Loucy (cell line): ENCODE measurements at regions not wholly inside any gene's neighbourhood (a gene's known extent, or its start where the extent isn't known, plus 50 kb on each side); places are given as distances from the start of the nearest gene placed in this dataset.

Source experiments
- CTCF ChIP-seq: fragments of 200-600 bp; sonication (generic); conservative IDR thresholded peaks from 2 replicates; pipeline ENCODE4 v1.5.1; 2014; ENCODE audit warnings: mild to moderate bottlenecking, antibody characterized with exemption, low read length
- EZH2phosphoT487 ChIP-seq: fragments of 200-600 bp; IDR thresholded peaks from 2 replicates; pipeline ENCODE4 v1.6.1; 2018; ENCODE audit warnings: antibody characterized with exemption, mild to moderate bottlenecking, moderate library complexity, borderline replicate concordance

GRCh38 chr2:145751155-145751554, 1231.2 kb upstream of the ZEB2 start:
- no peak for TF ChIP-seq CTCF
- no peak for TF ChIP-seq EZH2phosphoT487
